GM23338 (cell line): ENCODE measurements at regions not wholly inside any gene's neighbourhood (a gene's known extent, or its start where the extent isn't known, plus 50 kb on each side); places are given as distances from the start of the nearest gene placed in this dataset.

ENCODE experiments used
- ATAC-seq: fragments of 200-7000 bp; cut with Tn5 transposase; 3 replicates; pipeline ENCODE4 v1.9.1; 2020
- DNase-seq: peaks from one replicate; pipeline ENCODE4 v3.0.0-alpha.2; 2015; ENCODE audit warnings: low spot score
- H2AFZ ChIP-seq: fragments of 200-600 bp; sonication (generic); 2 replicates; pipeline ENCODE4 v1.8.0; 2016; ENCODE audit warnings: antibody characterized with exemption, mild to moderate bottlenecking, moderate library complexity
- H3F3A ChIP-seq: fragments of 200-600 bp; sonication (generic); replicated peaks from 2 replicates; pipeline ENCODE4 v1.8.0; 2017; ENCODE audit warnings: antibody characterized with exemption, mixed run types, low read depth
- H3K27ac ChIP-seq: fragments of 200-600 bp; sonication (generic); 2 replicates; pipeline ENCODE4 v1.6.1; 2016; ENCODE audit warnings: low read depth
- H3K27me3 ChIP-seq: fragments of 200-600 bp; sonication (generic); 2 replicates; pipeline ENCODE4 v1.8.0; 2016; ENCODE audit warnings: mild to moderate bottlenecking, mixed run types, moderate library complexity; ENCODE audit not compliant: insufficient read depth
- H3K36me3 ChIP-seq: fragments of 200-600 bp; sonication (generic); 2 replicates; pipeline ENCODE4 v1.8.0; 2016; ENCODE audit warnings: mild to moderate bottlenecking; ENCODE audit not compliant: insufficient read depth
- H3K4me1 ChIP-seq: fragments of 200-600 bp; sonication (generic); 2 replicates; pipeline ENCODE4 v1.8.0; 2016; ENCODE audit warnings: mild to moderate bottlenecking, moderate library complexity; ENCODE audit not compliant: insufficient read depth
- H3K4me2 ChIP-seq: fragments of 200-600 bp; sonication (generic); 2 replicates; pipeline ENCODE4 v1.7.1; 2017; ENCODE audit warnings: mixed run types
- H3K4me3 ChIP-seq: fragments of 200-600 bp; sonication (generic); 2 replicates; pipeline ENCODE4 v1.6.1; 2016; ENCODE audit warnings: mixed run types
- H3K79me2 ChIP-seq: fragments of 200-600 bp; sonication (generic); replicated peaks from 2 replicates; pipeline ENCODE4 v1.8.0; 2017; ENCODE audit warnings: mild to moderate bottlenecking; ENCODE audit not compliant: insufficient read depth
- H3K9me2 ChIP-seq: fragments of 200-600 bp; sonication (generic); 2 replicates; pipeline ENCODE4 v1.8.0; 2017; ENCODE audit not compliant: insufficient read depth
- H4K20me1 ChIP-seq: fragments of 200-600 bp; sonication (generic); replicated peaks from 2 replicates; pipeline ENCODE4 v1.8.0; 2017; ENCODE audit warnings: mild to moderate bottlenecking; ENCODE audit not compliant: insufficient read depth
- H3K27ac Mint-ChIP-seq: 2 replicates; pipeline ENCODE4 v1.8.0; 2020; ENCODE audit warnings: inconsistent platforms, mild to moderate bottlenecking, moderate library complexity, mixed read lengths
- H3K27me3 Mint-ChIP-seq: 3 replicates; pipeline ENCODE4 v1.8.0; 2022; ENCODE audit warnings: low read depth, mild to moderate bottlenecking, moderate library complexity, mixed read lengths, inconsistent platforms; ENCODE audit not compliant: insufficient read depth, poor library complexity
- H3K36me3 Mint-ChIP-seq: 3 replicates; pipeline ENCODE4 v1.8.0; 2021; ENCODE audit warnings: low read depth, mild to moderate bottlenecking, inconsistent platforms, moderate library complexity, mixed read lengths
- H3K4me1 Mint-ChIP-seq: 3 replicates; pipeline ENCODE4 v1.8.0; 2020; ENCODE audit warnings: mild to moderate bottlenecking, inconsistent platforms, mixed read lengths
- H3K4me3 Mint-ChIP-seq: 3 replicates; pipeline ENCODE4 v1.8.0; 2021; ENCODE audit warnings: moderate library complexity, mild to moderate bottlenecking, inconsistent platforms, mixed read lengths
- H3K9me3 Mint-ChIP-seq: 3 replicates; pipeline ENCODE4 v1.8.0; 2020; ENCODE audit warnings: moderate library complexity, mild to moderate bottlenecking, inconsistent platforms, mixed read lengths
- CREB1 ChIP-seq: fragments of 250-450 bp; sonication (Bioruptor Pico); IDR thresholded peaks from 2 replicates; pipeline ENCODE4 v1.5.0; 2020; ENCODE audit warnings: low read depth, mild to moderate bottlenecking, moderate library complexity
- JUNB ChIP-seq: IDR thresholded peaks from one replicate; pipeline ENCODE4 v1.6.1; 2016; ENCODE audit warnings: antibody characterized with exemption; ENCODE audit not compliant: unreplicated experiment
- POLR2AphosphoS5 ChIP-seq: IDR thresholded peaks from 2 replicates; pipeline ENCODE4 v1.6.1; 2016; ENCODE audit warnings: antibody characterized with exemption, low read depth
- STAT1 ChIP-seq: IDR thresholded peaks from one replicate; pipeline ENCODE4 v1.6.1; 2016; ENCODE audit warnings: antibody characterized with exemption; ENCODE audit not compliant: unreplicated experiment
- ZNF331 ChIP-seq: fragments of 250-450 bp; sonication (Bioruptor Pico); IDR thresholded peaks from 2 replicates; pipeline ENCODE4 v1.5.0; 2020; ENCODE audit warnings: low read depth, mild to moderate bottlenecking, moderate library complexity
- TF ChIP-seq, protein P1 (sequence below): fragments of 250-450 bp; sonication (Bioruptor Pico); IDR thresholded peaks from 2 replicates; pipeline ENCODE4 v1.5.0; 2020; ENCODE audit warnings: mild to moderate bottlenecking, moderate library complexity

DNA sequence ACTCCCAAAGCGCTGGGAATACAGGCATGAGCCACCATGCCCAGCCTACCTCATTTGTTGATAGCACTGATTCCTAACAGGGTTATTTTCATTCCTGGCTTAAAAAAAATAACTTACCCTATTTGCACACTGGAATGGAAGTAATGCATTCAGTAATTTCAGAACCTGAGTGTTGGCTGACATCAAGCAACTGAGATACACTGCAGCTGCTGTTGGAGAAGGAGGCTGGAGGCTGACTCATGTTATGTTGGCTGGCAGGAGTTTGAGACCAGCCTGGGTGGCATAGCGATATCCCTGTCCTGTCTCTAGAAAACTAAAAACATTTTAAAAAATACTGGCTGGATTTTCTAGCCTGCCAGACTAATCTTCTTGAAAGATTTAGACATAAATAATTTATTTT lies 385.1 kb upstream of the MEX3C start:
- peaks cover 4% of the 10 kb centered on the region for H3K27me3 Mint-ChIP-seq

More for the DNA sequence above, 385.1 kb upstream of the MEX3C start:
- Histone ChIP-seq H3K36me3 (no peaks in the 10 kb centered on the region), H3K79me2 (no peaks in the 10 kb centered on the region), H3K4me1 (no peaks in the 10 kb centered on the region), H3K9me2 (peaks cover 24% of the 10 kb centered on the region), H2AFZ (no peak overlapping the region), H3K4me2 (no peak overlapping the region), H3K27me3 (no peaks in the 10 kb centered on the region), H3F3A (no peaks in the 10 kb centered on the region), H3K27ac (no peak overlapping the region), H4K20me1 (no peaks in the 10 kb centered on the region), H3K4me3 (no peak overlapping the region)
- Mint-ChIP-seq H3K4me3 (no peak overlapping the region), H3K27ac (no peak overlapping the region), H3K36me3 (no peaks in the 10 kb centered on the region), H3K4me1 (peaks cover 5% of the 10 kb centered on the region), H3K9me3 (no peaks in the 10 kb centered on the region)
- ATAC-seq: no peak
- DNase-seq: no peak
- TF ChIP-seq ZNF331 (CRISPR knock-in tag): no peak
- TF ChIP-seq, protein P1, sequence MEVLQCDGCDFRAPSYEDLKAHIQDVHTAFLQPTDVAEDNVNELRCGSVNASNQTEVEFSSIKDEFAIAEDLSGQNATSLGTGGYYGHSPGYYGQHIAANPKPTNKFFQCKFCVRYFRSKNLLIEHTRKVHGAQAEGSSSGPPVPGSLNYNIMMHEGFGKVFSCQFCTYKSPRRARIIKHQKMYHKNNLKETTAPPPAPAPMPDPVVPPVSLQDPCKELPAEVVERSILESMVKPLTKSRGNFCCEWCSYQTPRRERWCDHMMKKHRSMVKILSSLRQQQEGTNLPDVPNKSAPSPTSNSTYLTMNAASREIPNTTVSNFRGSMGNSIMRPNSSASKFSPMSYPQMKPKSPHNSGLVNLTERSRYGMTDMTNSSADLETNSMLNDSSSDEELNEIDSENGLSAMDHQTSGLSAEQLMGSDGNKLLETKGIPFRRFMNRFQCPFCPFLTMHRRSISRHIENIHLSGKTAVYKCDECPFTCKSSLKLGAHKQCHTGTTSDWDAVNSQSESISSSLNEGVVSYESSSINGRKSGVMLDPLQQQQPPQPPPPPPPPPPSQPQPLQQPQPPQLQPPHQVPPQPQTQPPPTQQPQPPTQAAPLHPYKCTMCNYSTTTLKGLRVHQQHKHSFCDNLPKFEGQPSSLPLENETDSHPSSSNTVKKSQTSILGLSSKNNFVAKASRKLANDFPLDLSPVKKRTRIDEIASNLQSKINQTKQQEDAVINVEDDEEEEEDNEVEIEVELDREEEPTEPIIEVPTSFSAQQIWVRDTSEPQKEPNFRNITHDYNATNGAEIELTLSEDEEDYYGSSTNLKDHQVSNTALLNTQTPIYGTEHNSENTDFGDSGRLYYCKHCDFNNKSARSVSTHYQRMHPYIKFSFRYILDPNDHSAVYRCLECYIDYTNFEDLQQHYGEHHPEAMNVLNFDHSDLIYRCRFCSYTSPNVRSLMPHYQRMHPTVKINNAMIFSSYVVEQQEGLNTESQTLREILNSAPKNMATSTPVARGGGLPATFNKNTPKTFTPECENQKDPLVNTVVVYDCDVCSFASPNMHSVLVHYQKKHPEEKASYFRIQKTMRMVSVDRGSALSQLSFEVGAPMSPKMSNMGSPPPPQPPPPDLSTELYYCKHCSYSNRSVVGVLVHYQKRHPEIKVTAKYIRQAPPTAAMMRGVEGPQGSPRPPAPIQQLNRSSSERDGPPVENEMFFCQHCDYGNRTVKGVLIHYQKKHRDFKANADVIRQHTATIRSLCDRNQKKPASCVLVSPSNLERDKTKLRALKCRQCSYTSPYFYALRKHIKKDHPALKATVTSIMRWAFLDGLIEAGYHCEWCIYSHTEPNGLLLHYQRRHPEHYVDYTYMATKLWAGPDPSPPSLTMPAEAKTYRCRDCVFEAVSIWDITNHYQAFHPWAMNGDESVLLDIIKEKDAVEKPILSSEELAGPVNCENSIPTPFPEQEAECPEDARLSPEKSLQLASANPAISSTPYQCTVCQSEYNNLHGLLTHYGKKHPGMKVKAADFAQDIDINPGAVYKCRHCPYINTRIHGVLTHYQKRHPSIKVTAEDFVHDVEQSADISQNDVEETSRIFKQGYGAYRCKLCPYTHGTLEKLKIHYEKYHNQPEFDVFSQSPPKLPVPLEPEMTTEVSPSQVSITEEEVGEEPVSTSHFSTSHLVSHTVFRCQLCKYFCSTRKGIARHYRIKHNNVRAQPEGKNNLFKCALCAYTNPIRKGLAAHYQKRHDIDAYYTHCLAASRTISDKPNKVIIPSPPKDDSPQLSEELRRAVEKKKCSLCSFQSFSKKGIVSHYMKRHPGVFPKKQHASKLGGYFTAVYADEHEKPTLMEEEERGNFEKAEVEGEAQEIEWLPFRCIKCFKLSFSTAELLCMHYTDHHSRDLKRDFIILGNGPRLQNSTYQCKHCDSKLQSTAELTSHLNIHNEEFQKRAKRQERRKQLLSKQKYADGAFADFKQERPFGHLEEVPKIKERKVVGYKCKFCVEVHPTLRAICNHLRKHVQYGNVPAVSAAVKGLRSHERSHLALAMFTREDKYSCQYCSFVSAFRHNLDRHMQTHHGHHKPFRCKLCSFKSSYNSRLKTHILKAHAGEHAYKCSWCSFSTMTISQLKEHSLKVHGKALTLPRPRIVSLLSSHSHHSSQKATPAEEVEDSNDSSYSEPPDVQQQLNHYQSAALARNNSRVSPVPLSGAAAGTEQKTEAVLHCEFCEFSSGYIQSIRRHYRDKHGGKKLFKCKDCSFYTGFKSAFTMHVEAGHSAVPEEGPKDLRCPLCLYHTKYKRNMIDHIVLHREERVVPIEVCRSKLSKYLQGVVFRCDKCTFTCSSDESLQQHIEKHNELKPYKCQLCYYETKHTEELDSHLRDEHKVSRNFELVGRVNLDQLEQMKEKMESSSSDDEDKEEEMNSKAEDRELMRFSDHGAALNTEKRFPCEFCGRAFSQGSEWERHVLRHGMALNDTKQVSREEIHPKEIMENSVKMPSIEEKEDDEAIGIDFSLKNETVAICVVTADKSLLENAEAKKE (CRISPR knock-in tag): no peak
- TF ChIP-seq JUNB: no peak
- TF ChIP-seq CREB1 (CRISPR knock-in tag): no peak
- TF ChIP-seq STAT1: no peak
- TF ChIP-seq POLR2AphosphoS5: no peak
